GM06990 (cell line): ENCODE measurements at regions not wholly inside any gene's neighbourhood (a gene's known extent, or its start where the extent isn't known, plus 50 kb on each side); places are given as distances from the start of the nearest gene placed in this dataset.

Experiments
- DNase-seq: peaks from one replicate; pipeline ENCODE4 v3.0.0-alpha.2; 2011; ENCODE audit not compliant: insufficient read length; ENCODE audit errors: extremely low read depth
- H3K27me3 ChIP-seq: replicated peaks from 2 replicates; pipeline ENCODE4 v1.6.0; 2011; ENCODE audit warnings: low read length; ENCODE audit not compliant: control insufficient read depth, insufficient read depth
- H3K36me3 ChIP-seq: 2 replicates; pipeline ENCODE4 v1.5.1; 2011; ENCODE audit warnings: low read length; ENCODE audit not compliant: control insufficient read depth, insufficient read depth
- H3K4me3 ChIP-seq: replicated peaks from 2 replicates; pipeline ENCODE4 v1.5.1; 2011; ENCODE audit warnings: low read depth, mild to moderate bottlenecking, control low read depth, low read length
- CTCF ChIP-seq: IDR thresholded peaks from 2 replicates; pipeline ENCODE4 v1.5.1; 2011; ENCODE audit warnings: low read length, control low read depth, mild to moderate bottlenecking, inconsistent platforms; ENCODE audit not compliant: insufficient read depth, poor library complexity, severe bottlenecking

GRCh38 chr1:59052166-59052590 lies 244.7 kb upstream of the FGGY start:
- no peak for DNase-seq
- no peak overlapping the region for H3K4me3 ChIP-seq
- no peaks in the 10 kb centered on the region for H3K27me3 ChIP-seq
- no peak for TF ChIP-seq CTCF
- no peaks in the 10 kb centered on the region for H3K36me3 ChIP-seq

- DNase-seq: no peak
- Histone ChIP-seq H3K4me3 (no peak overlapping the region), H3K27me3 (no peaks in the 10 kb centered on the region), H3K36me3 (no peaks in the 10 kb centered on the region)
- no peak for TF ChIP-seq CTCF
Measured at GRCh38 chr1:59054172-59054571, 242.7 kb upstream of the FGGY start.

DNA sequence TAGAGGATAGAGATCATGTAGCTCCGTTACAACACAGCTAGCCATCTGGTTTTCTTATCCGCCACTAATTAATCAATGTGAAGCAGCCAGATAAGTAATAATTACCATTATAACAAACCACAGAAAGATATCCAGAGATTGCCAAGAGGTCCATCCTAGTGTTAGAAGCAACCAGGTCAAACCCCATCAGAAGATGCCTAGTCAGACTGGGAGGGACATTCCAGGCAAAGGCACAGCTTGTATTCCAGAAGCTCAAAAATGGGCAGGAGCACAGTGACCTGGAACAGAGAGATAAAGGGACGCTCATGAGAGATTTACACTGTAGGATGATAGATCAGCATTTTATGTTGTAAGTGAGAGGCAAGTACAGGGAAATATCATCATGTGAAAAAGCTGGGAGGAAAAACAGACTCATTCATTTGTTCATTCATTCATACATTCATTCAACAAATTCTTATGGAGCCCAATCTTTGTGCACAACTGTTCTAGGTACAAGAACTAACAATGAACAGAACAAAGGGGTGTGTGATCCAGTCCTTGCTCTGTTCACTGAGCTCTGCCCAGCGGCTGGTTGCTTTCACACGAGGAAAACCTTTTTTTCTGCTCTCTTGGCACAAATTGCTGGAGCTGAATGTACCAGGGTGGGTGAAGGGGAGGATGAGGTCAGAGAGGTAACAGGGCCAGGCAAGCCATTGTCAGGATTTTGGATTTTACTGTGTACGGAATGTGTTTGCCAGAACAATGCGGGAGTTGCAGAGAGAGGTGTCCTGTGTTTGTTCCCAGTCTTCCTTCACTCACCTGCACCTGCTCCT lies 240.8 kb upstream of the FGGY start:
- DNase-seq: no peak
- no peak overlapping the region for H3K4me3 ChIP-seq
- H3K27me3 ChIP-seq: no peaks in the 10 kb centered on the region
- TF ChIP-seq CTCF: no peak
- H3K36me3 ChIP-seq: no peaks in the 10 kb centered on the region

DNA sequence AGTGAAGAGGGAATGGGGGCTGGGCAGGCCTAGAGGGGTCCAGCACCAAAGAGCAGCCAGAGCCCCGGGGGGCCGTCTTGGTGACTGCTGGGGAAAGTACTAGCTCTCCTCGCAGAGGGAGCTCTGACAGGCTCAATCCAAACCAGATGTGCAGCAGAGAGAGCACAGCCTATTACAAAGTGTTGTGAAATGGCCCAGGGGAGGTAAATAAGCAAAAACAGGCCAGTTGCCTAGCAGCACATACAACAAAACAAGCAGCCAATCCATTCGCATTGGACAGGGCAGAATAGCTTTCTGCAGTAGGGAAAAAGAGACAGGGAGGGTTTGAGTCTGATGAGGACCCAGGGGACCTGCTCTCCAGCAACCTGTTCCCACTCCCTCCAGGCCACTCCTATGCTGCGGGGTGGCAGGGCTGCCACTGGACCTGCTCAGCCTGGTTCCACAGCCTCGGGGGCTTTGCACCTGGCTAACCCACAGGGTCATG lies 239.6 kb upstream of the FGGY start:
- DNase-seq: no peak
- no peak for TF ChIP-seq CTCF

GRCh38 chr1:59057796-59058195 lies 239.1 kb upstream of the FGGY start:
- no peak for TF ChIP-seq CTCF
- DNase-seq: no peak
- no peak overlapping the region for H3K4me3 ChIP-seq
- H3K36me3 ChIP-seq: no peaks in the 10 kb centered on the region
- H3K27me3 ChIP-seq: no peaks in the 10 kb centered on the region

More for the DNA sequence above, 239.6 kb upstream of the FGGY start:
- no peaks in the 10 kb centered on the region for H3K36me3 ChIP-seq
- no peaks in the 10 kb centered on the region for H3K27me3 ChIP-seq
- H3K4me3 ChIP-seq: no peak overlapping the region
